ENCODE measurements at regions not wholly inside any gene's neighbourhood (a gene's known extent, or its start where the extent isn't known, plus 50 kb on each side); places are given as distances from the start of the nearest gene placed in this dataset.
"Not testable (repeated sequence)": the region's sequence is repeated elsewhere in the genome, so short reads cannot be mapped to it uniquely, and the experiment has no call there.

DNA sequence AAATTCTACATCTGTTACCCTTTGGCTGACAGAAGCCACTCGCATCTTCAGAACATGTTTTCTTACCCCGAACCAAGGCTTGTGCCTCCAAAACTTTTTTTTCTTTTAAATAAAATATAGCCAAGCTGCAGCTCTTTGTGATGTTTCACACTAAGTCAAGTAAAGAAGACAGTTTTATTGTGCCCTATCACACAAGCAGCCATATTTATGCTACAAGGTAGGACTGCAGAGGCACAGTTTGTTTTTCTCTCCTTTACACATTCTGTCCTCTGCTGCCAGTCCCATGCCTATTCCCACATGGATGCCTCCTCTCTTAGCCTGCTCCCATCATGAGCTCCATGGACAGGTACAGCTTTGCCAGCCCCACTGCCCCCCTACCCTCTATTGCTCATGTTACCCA, 219.6 kb upstream of the THUMPD2 start:
- no peak for DNase-seq

DNA sequence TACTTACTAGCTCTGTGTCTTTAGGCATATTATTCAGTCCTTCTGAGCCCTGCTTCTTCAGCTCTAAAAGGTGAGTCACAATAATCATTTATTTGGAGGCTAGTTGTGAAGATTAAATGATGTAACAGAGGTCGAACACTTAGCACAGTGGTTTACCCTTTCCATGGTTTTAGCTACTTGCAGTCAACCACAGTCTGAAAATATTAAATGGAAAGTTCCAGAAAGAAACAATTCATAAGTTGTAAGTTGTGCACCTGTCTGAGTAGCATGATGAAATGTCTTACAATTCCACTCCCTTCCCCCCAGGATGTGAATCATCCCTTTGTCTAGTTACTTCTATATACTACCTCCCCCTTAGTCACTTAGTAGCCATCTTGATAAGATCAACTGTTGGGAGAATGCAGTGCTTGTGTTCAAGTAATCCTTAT, 217.6 kb upstream of the THUMPD2 start:
- DNase-seq = no peak

DNA sequence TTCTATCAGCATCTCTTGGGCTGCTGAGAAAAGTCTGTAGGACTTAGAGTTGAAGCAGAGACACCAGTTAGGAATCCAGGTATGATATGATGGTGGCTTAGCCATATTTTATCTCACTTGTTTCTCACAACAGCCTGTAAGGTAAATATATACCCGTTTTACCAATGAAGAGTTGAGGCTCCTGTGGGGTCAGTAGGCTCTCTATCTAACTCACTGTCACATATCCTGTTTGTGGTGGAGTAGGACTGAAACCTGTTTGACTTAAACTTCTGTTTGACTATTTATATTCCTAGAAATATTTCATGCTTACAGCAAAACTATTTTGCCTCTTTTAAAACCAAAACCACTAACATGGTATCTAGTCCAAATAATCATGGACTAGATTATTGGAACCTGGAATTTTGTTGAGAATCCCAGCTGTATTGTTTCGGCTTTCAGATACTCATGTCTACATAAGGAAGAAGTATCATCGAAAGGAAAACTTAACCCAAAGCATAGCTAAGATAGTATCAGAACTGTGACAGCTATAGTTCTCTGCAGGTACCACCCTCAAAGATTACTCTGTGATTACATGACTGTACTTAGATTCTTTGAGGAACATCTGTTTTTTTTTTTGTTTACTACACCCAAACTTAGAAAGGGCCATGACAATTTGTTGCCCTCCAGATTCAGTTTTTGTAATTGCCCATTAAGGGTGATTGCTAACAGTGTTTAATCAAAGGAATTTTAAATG, 216.1 kb upstream of the THUMPD2 start:
- no peak for DNase-seq

DNA sequence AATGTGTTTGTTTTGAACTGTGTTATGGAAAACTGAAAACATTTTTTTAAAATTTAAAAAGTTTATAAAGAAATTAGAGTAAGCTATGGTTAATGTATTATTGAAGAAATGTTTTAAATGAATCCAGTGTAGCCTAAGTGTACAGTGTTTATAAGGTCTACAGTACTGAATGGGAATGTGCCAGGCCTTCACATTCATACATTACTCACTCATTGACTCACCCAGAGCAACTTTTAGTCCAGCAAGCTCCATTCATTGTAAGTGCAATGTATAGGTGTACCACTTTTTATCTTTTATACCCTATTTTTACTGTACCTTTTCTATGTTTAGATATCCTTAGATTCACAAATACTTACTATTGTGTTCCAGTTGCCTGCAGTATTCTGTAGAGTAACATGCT, 215.1 kb upstream of the THUMPD2 start:
- DNase-seq = no peak

DNA sequence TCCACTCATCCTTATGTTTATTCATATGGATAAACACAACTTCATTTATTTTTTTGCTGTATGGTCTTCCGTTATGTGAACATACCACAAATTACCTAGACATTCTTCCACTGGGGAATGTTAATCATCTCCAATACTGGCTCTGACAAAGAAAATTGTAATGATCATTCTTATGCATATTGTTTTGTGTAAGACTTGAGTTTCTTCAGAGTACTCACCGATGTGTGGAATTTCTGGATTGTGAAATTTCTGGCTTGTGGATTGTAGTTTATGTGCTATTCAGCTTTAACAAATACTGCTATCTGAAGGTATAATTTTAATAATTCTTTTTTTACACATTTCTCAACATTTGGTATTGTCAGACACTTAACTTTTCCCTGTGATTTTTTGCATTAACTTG, 212.2 kb upstream of the THUMPD2 start:
- no peak for DNase-seq

DNA sequence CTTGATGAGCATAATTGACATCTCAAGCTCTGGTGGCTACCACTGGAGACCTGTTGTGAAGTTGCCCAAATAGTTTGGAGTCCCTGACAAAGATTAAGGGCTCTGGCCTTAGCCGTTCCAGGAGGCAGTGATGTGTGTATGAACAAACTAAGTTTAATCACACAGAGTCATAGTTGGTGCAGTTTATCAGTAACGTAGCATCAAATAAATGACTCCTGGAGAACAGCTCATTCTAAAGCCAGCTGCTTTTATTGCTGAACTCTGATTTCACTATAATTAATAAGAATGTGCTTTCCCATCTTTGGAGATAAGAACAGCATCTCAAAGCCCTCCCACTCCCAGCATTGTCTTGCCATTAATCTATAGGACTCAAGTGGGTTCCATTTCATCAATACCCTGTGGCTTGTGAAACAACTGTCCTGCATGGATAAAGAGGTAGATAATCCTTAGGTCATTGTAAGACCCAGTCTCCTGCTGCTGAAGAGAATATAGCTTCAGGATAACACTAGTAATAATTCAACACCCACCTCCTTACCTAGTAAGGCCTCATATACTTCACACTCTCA, 211.4 kb upstream of the THUMPD2 start:
- no peak for DNase-seq

DNA sequence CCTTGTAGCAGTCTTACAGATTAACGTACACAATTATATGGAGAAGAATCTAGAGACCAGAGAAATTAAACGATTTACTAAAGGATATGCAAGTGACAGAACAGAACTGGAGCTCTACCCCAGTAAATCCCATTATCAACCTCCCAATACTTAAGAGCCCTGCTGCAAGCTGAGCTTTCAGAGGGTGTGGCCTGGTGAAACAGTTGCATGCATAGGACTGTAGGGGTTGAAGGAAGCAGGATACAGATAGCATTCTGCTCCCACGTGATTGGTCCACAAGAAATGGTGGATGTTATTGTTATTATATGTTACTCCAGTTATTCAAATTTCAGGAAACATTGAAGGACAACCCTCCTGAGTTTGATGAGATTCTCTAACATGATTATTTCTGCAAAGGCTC, 210.8 kb upstream of the THUMPD2 start:
- DNase-seq = no peak

DNA sequence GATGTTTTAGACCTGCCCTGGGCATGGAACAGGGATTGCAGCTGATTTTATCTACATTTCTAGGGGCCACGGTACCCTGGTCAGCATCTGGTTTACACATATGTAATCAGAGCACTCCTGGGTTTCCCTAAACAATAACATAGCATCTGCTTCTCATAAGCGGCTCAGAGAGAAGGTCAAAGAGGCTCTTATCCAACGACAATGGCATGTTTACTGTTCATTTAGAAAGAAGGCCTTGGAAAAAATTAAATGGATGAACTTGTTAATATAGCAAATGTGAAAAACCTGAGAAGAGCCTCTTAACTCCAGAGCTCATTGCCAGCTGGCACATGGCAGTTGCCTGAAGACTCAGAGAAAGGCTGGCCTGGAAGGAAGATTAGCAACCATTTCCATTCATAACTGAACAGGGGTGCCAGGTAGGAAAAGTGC, 202.8 kb upstream of the THUMPD2 start:
- no peak for DNase-seq

DNA sequence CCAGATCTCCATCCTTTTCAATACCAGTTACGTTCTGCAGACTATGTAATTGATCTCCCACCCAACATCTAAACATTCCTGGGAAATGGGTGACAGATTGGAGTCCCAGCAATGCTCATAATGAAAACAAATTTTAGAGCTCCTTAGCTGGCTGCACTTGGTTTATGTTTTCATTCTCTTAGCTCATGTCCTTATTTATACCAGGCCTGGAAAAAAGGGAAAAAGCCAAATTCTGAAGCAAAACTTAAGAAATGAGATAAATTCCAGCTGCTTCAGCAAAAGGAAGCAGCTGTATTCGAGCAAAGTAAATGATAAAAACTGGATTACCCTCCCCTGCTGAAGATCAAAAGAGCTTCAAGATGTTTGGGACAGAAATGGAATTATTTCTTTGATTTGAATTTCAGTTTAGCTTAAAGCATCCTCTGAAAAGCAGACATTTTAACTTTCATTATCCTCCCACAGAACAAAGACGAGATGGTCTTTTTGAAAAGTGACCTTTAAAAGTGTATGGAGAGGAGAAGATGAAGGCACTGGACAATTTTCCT, 196.5 kb upstream of the THUMPD2 start:
- DNase-seq = no peak

DNA sequence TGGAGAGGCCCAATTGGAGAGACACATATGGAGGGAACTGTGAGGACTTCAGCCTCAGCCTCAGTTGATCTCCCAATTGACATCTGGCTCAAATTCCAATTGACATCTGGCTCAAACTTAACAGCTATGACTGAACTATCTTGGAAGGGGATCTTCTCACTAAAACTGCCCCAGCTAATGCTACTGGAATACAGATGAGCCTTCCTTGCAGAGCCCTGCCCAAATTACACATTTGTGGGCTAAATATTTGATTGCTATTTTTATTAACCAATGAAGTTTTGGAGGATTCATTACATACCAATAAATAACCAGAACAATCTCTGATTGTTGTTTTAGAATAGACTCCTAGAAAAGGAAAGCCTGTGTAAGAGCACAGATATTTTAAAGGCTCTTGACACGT, 189.0 kb upstream of the THUMPD2 start:
- no peak for DNase-seq

DNA sequence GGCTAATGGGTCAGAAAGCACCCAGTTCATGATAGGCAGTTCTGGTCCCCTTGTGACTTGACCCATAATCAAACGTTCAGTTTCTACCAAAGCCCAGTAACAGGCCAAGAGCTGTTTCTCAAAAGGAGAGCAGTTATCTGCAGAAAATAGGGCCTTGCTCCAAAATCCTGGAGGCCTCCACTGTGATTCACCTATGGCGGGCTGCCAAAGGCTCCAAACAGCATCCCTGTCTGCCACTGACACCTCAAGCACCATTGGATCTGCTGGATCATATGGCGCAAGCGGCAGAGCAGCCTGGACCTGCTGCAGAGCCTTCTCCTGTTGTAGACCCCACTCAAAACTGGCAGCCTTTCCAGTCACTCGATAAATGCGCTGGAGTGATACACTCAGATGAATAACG, 181.6 kb upstream of the THUMPD2 start:
- not testable (repeated sequence) for DNase-seq

DNA sequence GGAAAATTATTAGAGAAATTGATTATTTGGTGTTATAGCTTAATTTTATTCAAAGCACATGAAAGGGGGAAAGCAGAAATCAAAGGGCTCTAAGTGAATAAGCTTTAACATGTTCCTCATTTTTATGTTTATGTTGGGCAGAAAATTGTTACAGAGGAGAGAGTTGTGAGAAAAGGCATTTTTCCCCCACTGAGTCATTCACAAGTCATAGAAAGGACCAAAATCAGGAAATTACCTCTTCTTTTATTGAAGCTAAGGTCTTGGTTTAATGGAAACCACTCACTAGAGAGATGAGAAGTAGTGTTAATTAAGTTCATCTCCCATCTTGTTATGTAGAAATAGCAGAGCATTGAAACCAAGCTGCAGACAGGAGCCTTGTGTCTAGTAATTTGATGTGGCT, 175.3 kb upstream of the THUMPD2 start:
- no peak for DNase-seq

DNA sequence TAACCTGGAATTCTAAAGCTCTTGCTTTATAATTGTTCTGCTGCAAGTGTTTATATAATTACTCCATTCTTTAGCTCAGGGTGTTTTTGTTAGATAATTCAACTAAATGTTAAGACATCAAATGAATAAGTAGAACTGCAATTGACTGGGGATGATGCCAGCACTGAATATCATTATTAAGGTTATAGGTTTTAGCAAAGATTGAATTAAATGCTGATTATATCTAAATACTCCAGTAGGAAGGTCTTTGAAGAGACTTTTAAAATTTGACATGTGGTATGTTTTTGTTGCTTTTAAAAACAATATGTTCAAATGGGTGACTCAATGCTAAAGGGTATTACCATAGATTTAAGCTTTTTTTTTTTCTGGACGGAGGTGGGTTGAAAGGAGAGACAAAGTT, 170.1 kb upstream of the THUMPD2 start:
- no peak for DNase-seq

DNA sequence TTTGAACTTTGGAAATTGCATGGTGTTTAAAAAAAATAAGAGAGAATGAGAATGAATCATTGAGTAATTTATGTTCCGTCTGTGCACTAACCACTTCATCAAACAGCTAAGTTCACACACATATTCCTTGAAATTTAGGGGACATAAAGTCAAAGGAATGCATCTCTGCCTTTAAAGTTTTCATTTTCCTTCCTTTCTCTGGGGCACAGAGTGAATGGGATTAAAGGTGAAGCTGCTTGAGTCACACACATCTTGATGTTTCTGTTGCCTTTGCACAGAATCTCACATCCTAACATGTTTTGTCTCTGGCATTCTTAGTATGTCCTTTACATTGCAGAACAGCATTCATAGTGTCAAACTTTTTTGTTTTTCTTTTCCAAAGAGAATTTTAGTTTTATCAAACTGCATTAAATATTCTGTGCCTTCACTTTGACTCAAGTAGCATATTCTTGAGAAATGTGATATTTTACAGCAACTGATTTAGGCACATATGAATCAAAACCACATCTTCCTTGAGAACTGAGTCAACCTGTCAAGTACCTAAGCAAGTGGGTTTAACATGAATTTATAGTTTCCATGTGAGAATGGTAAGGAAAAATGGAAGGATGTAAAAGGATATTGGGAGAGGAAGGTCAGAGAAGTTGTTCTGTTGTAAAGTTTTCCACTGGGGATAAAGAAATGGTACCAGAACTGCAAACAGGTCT, 169.1 kb upstream of the THUMPD2 start:
- no peak for DNase-seq

DNA sequence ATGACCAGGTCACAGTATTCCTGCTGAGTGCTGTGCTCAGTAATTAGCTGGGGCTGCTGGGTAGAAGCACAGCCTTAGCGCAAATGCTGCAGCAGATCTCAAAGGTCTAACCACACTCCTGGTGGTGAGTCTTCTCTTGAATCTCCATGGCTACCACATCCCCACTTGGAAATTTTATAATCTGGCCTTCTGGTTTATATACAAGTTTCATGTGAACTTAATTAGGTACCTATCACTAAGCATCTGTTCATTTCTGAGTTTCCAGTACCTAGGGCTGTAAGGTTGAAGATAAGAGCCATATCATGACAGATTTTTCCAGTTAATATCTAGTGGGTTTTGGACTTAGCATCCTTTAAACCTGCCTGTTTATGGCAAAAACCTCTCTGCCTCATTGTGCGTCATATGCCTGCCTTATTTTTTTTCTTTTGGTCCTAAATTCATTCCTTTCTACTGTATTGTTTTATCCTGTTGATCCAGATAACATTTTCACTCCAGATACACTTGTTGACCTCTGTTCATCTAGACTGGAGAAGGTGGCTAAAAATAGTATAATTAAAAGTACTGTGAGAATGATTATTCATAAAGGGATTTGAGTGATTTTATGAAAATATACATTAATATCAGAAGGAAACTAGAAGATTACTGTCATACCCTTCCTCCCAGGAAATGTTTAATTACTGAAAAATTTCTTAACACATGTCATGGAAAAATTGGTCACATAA, 168.4 kb upstream of the THUMPD2 start:
- no peak for DNase-seq

DNA sequence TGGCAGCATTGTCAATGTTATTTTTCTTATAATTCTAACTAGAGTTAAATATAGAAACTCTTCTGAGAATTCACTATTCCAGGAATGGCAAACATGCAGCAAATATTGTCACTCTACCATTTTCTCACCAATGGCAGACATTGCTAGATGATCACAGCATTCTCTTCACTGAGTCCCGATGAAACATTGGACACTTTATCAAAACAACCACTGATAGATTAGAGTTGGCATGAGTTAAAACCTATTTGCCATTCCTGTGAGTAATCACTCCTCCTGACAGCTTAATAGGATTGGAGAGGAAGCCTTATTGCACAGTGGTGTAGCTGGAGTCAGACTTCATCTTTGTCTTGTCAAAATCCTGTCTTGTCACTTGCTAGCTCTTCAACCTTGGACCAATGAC, 163.9 kb upstream of the THUMPD2 start:
- DNase-seq = no peak

DNA sequence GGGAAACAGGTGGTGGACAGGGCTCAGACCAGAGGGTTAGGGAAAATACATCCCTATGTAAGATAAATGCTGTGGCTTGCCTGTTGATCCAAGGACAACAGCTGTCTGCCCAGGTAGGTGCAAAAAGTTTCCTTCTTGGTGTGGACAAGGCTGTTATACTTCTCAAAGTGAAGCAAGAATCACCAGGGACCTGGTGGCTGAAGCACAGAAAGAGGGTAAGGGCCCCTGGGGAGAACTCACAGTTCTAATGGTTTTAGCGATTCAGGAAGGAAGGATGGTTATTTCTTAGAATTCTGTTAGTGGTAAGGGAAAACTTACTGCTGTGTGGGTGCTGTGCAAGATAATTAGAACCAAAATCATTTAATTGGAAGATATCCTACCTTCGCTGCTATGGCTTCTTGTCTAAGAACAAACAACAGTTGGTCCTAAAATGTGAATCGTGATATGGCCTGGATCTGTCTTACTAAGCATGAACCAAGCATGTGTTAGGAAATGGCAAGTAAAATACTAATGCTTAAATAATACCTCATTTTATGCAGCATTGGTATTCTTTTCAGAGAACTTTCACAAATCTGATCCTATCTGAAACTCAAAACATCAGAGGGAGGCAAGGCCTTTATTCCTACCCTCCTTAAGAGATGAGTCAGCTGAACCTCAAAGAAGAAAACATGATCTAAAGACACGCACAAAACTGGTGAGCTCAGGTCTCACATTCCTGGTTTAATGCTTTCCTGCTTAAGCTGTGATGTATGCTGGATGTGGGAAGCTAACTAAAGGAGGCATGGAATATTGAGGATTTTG, 159.2 kb upstream of the THUMPD2 start:
- DNase-seq = no peak

DNA sequence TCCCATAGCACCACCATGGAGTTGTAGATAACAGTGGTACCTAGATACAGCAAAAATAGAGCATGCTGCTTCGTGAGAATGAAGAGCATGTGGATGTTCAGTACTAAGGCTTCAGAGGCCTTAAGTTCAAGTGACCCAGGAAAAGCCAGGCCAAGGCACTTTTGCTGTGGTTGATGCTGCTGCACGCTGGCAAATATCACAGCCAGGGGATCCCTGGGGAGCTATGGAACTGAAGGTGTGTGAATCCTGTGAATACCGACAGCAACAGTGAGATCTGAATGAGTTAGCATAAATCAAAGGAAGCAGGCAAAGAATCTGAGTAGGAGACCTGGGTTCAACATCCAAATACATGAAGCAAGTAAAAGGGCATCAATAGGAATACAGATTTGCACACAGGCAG, 158.6 kb upstream of the THUMPD2 start:
- DNase-seq = no peak

DNA sequence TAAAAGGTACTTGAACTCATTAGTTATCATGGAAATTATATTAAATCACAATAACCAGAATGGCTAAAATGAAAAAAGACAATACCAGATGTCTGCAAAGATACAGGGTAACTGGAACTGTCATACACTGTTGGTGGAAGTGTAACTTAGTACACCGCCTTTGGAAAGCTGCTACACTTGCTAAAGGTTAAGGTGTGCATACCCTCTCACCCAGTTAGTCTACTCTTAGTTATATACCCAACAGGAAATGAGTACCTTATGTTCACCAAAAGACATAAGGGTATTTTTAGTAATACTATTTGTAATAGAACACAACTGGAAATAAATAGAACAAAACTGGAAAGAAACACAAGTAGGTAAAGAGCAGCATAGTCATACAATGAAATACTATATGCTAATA, 155.8 kb upstream of the THUMPD2 start:
- DNase-seq = no peak

DNA sequence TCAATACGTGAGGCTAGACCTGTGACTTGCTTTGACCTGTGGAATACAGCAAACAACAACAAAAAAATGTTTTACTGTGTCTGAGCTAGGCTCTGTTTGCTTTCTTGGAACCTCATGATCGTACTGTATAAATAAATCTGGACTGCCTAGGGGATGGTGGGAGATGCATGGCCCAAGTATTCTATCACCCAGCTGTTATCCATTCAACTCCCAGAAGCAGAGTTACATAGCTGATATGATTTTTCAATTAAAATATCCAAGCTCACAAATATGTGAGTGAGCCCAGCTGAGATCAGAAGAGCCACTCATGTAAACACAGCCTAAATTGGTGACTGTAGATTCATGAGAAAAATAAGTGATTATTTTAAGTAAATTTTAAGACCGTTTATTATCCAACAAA, 154.1 kb upstream of the THUMPD2 start:
- no peak for DNase-seq

DNA sequence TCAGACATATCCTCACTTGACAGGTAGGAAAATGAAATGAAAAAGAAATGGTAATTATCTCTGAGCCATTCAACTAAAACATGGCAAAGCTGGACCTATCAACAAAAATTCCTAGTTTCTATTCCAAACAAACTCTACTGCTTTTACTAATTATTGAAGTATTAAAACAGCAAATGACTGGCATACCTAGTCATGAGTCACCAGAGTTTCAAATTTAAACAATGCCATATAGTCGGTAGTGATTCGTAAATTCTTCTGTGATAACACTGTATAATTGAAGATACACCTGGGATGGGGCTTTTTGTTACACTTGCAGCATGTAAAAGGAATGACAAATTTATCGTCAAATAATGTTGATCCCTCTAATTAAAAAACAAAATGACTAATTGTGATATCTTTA, 153.1 kb upstream of the THUMPD2 start:
- DNase-seq = no peak
